ENCODE measurements at regions not wholly inside any gene's neighbourhood (a gene's known extent, or its start where the extent isn't known, plus 50 kb on each side); places are given as distances from the start of the nearest gene placed in this dataset.
A peak's percentile ranks its signal among the peaks of the same experiment; 100 is the strongest.

- TF ChIP-seq YY1 (IDR thresholded peaks at IDR 0.05; ENCODE audit: low read depth, low read length) (no peak), EGR1 (IDR thresholded peaks at IDR 0.05; ENCODE audit: borderline replicate concordance in 1 of 2, low read depth in 2 of 2, low read length in 2 of 2) (no peak), HDGF (IDR thresholded peaks at IDR 0.05) (no peak), IKZF2 (IDR thresholded peaks at IDR 0.05) (peak in 1 of 2 experiments; percentile 42; a peak in 1 of 4 replicates), SPI1 (IDR thresholded peaks at IDR 0.05; ENCODE audit: borderline replicate concordance, insufficient read depth, low read depth, low read length) (peak; percentile 89), ZNF207 (IDR thresholded peaks at IDR 0.05; ENCODE audit: borderline replicate concordance) (no peak), RCOR1 (conservative IDR thresholded peaks at IDR 0.05; ENCODE audit: low read depth, low read length) (0 out of 2 replicates have a peak, but pooled peaks have one; percentile 66), TCF12 (IDR thresholded peaks at IDR 0.05; ENCODE audit: low read depth, low read length) (no peak), EP300 (IDR thresholded peaks at IDR 0.05; ENCODE audit: borderline replicate concordance in 1 of 2, control insufficient read depth in 1 of 2, low read depth in 2 of 2, low read length in 2 of 2) (0 out of 4 replicates have a peak, but pooled peaks of 1 of the 2 experiments have one; percentile 36), BCL11A (IDR thresholded peaks at IDR 0.05; ENCODE audit: low read depth, low read length) (0 out of 2 replicates have a peak, but pooled peaks have one; percentile 11), ETV6 (conservative IDR thresholded peaks at IDR 0.05 in 1 of 2, IDR thresholded peaks at IDR 0.05 in 1 of 2; ENCODE audit: borderline replicate concordance in 1 of 2, low read depth in 1 of 2) (peak in 1 of 2 experiments; percentile 30; a peak in 2 of 4 replicates), SREBF2 (IDR thresholded peaks at IDR 0.05; ENCODE audit: low read length) (no peak), ZNF622 (IDR thresholded peaks at IDR 0.05) (no peak), PAX8 (IDR thresholded peaks at IDR 0.05) (no peak), E2F8 (IDR thresholded peaks at IDR 0.05; ENCODE audit: low read depth, partially characterized antibody) (no peak), SP1 (IDR thresholded peaks at IDR 0.05; ENCODE audit: low read depth, low read length) (no peak), ZBTB33 (IDR thresholded peaks at IDR 0.05) (no peak), TBL1XR1 (IDR thresholded peaks at IDR 0.05; ENCODE audit: low read depth, low read length) (no peak), NFIC (IDR thresholded peaks at IDR 0.05; ENCODE audit: low read depth, low read length) (peak; percentile 42), CBFB (IDR thresholded peaks at IDR 0.05; ENCODE audit: low read depth) (no peak), IRF3 (IDR thresholded peaks at IDR 0.05) (no peak), CTCF (IDR thresholded peaks at IDR 0.05 in 2 of 3, conservative IDR thresholded peaks at IDR 0.05 in 1 of 3; ENCODE audit: control insufficient read depth in 2 of 3, extremely low read depth in 1 of 3, insufficient read depth in 1 of 3, low read depth in 3 of 3, low read length in 3 of 3) (peak in 1 of 3 experiments; percentile 17; a peak in 1 of 6 replicates)
Measured at GRCh38 chr5:60521376-60522291, 178.3 kb downstream of the DEPDC1B start (continued).
